ENCODE measurements at regions not wholly inside any gene's neighbourhood (a gene's known extent, or its start where the extent isn't known, plus 50 kb on each side); places are given as distances from the start of the nearest gene placed in this dataset.

DNA sequence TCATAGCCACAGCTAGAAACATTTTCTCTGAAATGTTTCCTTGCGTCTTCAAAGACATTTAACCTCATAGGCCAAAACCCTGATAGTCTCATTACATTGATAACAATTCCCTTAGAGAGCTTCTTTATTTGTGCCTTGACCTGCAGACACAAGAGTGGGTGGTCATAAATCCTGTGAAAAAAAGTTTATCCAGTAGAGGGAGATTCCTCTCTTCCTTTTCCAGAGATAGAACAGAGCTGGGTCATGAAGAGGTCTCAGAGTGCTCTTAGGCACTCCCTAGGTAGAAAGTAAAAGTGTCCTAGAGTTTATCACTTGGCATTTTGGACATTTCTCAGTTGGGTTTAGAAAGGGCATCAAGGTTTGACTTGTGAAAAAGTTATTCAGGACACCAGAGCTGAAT, 426.1 kb downstream of the NUF2 start:
- TF ChIP-seq TCF7L2 (IDR thresholded peaks at IDR 0.05; ENCODE audit: low read depth, low read length) (no peak), POLR2AphosphoS5 (IDR thresholded peaks at IDR 0.05; ENCODE audit: low read depth, low read length) (no peak)
- TF ChIP-seq, protein P1, sequence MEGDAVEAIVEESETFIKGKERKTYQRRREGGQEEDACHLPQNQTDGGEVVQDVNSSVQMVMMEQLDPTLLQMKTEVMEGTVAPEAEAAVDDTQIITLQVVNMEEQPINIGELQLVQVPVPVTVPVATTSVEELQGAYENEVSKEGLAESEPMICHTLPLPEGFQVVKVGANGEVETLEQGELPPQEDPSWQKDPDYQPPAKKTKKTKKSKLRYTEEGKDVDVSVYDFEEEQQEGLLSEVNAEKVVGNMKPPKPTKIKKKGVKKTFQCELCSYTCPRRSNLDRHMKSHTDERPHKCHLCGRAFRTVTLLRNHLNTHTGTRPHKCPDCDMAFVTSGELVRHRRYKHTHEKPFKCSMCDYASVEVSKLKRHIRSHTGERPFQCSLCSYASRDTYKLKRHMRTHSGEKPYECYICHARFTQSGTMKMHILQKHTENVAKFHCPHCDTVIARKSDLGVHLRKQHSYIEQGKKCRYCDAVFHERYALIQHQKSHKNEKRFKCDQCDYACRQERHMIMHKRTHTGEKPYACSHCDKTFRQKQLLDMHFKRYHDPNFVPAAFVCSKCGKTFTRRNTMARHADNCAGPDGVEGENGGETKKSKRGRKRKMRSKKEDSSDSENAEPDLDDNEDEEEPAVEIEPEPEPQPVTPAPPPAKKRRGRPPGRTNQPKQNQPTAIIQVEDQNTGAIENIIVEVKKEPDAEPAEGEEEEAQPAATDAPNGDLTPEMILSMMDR (IDR thresholded peaks at IDR 0.05) = no peak
- Histone ChIP-seq H3K4me1 (ENCODE audit: control insufficient read depth, insufficient read depth, low read length) (no peaks in the 10 kb centered on the region), H3K36me3 (ENCODE audit: control insufficient read depth, insufficient read depth, low read length) (no peaks in the 10 kb centered on the region), H3K27ac (ENCODE audit: low read length) (no peak overlapping the region), H3K9me3 (ENCODE audit: control insufficient read depth, insufficient read depth, low read depth, low read length) (no peaks in the 10 kb centered on the region), H3K4me3 (ENCODE audit: low read depth in 2 of 2, low read length in 2 of 2) (no peak overlapping the region), H3K27me3 (ENCODE audit: control insufficient read depth, insufficient read depth, low read length) (no peaks in the 10 kb centered on the region)
- no peak for ATAC-seq
- no peak for DNase-seq (ENCODE audit: low read depth, low spot score)
- in situ Hi-C loops (cut with HindIII; ENCODE audit: low pct_unique_long_range_greater_than_20kb, low sequenced_read_pairs) = no loop called here
- intact Hi-C loops (cut with micrococcal nuclease; ENCODE audit: unreplicated experiment) = no loop called here
- ChIA-PET POLR2A (no interaction called here), CTCF (no interaction called here)
- no TSS peak for BruUV-seq (replicated peaks)

DNA sequence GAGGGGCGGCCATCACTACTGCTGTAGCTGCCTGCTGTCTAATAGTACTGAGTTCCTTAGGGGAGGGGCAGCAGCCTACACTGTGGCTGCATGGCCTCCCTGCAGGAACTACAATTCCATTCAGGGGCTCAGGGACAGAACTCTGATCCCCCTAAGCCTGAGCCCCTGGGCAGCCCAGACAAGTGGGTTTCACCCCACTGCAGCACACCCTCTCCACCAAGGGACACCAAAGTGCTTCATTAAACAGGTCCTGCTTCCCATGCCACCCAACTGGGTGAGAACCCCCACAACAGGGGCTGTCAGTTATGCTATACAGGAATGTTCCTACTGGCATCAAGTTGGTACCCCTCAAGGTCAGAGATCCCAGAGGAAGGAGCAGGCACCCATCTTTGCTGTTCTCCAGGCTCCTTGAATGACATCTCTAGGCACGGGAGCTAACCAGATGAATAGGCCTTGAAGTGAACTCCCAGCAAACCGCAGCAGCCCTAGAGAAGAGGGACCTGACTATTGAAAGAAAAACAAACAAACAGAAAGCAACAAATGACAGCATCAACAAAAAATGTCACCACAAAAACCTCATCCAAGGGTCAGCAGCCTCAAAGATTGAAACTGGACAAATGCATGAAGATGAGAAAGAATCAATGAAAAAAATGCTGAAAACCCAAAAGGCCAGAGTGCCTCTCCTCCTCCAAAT, 437.4 kb downstream of the NUF2 start:
- Histone ChIP-seq H3K27me3 (ENCODE audit: control insufficient read depth, insufficient read depth, low read length) (no peaks in the 10 kb centered on the region), H3K4me3 (ENCODE audit: low read depth in 2 of 2, low read length in 2 of 2) (no peak overlapping the region), H3K27ac (ENCODE audit: low read length) (no peak overlapping the region), H3K4me1 (ENCODE audit: control insufficient read depth, insufficient read depth, low read length) (no peaks in the 10 kb centered on the region), H3K36me3 (ENCODE audit: control insufficient read depth, insufficient read depth, low read length) (no peaks in the 10 kb centered on the region), H3K9me3 (ENCODE audit: control insufficient read depth, insufficient read depth, low read depth, low read length) (no peaks in the 10 kb centered on the region)
- ChIA-PET POLR2A (no interaction called here), CTCF (no interaction called here)
- in situ Hi-C loops (cut with HindIII; ENCODE audit: low pct_unique_long_range_greater_than_20kb, low sequenced_read_pairs) = no loop called here
- no TSS peak for BruUV-seq (replicated peaks)
- ATAC-seq (no peak), DNase-seq (ENCODE audit: low read depth, low spot score) (no peak)
- TF ChIP-seq SIN3A (IDR thresholded peaks at IDR 0.05; ENCODE audit: borderline replicate concordance, insufficient read depth, low read depth, low read length) = no peak
- TF ChIP-seq TCF7L2 (IDR thresholded peaks at IDR 0.05; ENCODE audit: low read depth, low read length) = no peak
- TF ChIP-seq, protein P2, sequence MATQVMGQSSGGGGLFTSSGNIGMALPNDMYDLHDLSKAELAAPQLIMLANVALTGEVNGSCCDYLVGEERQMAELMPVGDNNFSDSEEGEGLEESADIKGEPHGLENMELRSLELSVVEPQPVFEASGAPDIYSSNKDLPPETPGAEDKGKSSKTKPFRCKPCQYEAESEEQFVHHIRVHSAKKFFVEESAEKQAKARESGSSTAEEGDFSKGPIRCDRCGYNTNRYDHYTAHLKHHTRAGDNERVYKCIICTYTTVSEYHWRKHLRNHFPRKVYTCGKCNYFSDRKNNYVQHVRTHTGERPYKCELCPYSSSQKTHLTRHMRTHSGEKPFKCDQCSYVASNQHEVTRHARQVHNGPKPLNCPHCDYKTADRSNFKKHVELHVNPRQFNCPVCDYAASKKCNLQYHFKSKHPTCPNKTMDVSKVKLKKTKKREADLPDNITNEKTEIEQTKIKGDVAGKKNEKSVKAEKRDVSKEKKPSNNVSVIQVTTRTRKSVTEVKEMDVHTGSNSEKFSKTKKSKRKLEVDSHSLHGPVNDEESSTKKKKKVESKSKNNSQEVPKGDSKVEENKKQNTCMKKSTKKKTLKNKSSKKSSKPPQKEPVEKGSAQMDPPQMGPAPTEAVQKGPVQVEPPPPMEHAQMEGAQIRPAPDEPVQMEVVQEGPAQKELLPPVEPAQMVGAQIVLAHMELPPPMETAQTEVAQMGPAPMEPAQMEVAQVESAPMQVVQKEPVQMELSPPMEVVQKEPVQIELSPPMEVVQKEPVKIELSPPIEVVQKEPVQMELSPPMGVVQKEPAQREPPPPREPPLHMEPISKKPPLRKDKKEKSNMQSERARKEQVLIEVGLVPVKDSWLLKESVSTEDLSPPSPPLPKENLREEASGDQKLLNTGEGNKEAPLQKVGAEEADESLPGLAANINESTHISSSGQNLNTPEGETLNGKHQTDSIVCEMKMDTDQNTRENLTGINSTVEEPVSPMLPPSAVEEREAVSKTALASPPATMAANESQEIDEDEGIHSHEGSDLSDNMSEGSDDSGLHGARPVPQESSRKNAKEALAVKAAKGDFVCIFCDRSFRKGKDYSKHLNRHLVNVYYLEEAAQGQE (IDR thresholded peaks at IDR 0.05; ENCODE audit: insufficient read depth in 1 of 2, low read depth in 2 of 2, low read length in 1 of 2) = no peak
- TF ChIP-seq, protein P1 (IDR thresholded peaks at IDR 0.05) = no peak
- TF ChIP-seq POLR2AphosphoS5 (IDR thresholded peaks at IDR 0.05; ENCODE audit: low read depth, low read length) = no peak
- intact Hi-C loops (cut with micrococcal nuclease; ENCODE audit: unreplicated experiment) = no loop called here
